GM19023 (cell line): ENCODE measurements at regions not wholly inside any gene's neighbourhood (a gene's known extent, or its start where the extent isn't known, plus 50 kb on each side); places are given as distances from the start of the nearest gene placed in this dataset.
"Not testable (repeated sequence)": the region's sequence is repeated elsewhere in the genome, so short reads cannot be mapped to it uniquely, and the experiment has no call there.

Experiments
- ATAC-seq: cut with Tn5 transposase; IDR thresholded peaks from one replicate; pipeline ENCODE4 v1.9.1; 2021; ENCODE audit warnings: mild to moderate bottlenecking, moderate library complexity; ENCODE audit not compliant: unreplicated experiment

GRCh38 chr7:142575351-142575750, 173.9 kb upstream of the PRSS1 start:
- not testable (repeated sequence) for ATAC-seq

GRCh38 chr7:142571581-142571980, 177.7 kb upstream of the PRSS1 start:
- ATAC-seq: no peak

DNA sequence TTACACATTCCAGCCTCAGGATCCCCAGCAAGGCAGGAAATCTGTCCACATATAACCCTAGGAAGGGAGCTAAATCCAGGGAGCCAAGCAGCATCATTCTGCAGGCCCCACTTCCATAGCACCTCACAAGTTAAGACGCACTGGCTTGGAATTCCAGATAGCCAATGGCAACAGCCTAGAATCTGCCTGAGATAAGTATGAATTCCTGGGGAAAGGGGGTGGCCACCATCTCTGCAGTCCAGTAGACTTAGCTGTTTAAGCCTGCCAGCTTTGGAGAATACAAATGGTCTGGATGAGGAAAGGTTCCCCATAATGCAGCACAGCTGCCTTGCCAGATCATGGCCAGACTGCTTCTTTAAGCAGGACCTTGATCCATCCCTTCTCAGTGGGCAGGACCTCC, 179.4 kb upstream of the PRSS1 start:
- no peak for ATAC-seq

GRCh38 chr7:142568435-142569097, 180.7 kb upstream of the PRSS1 start:
- ATAC-seq: no peak

DNA sequence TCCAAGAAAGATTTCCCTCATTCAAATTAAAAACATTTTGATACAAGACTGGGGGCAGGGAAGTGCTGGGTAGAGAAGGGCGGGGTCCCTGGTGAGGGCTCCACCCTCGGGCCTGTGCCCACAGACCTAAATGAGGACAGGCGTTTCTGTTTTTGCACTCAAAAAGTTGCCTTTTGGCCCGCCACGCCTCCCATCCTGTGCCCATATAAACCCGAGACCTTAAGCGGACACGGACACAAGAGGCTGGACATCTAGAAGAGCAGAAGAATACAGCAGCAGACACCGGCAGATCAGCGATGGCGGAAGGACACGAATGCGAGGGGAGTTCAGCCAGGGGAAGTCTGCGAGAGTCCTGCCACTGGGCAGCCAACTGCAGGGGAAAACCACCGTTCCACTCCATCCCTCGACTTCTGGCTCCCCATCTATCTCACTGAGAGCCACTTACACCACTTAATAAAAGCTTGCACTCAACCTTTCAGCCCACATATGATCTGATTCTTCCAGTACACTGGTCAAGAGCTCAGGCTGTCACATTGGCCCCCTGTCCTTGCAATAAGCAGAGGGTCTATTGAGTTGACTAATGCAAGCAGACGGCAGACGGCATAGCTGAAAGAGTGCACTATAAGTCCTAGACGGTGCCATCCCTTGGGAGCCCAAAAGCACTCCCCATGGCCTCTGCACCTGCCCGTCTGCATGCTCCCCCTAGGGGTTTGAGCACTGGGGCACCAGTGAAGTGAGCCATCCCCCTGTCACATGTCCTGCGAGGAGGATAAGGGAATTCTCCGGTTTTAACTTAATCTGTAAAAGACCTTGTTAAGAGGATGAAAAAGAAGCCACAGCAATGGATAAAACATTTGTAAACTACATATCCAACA, 181.8 kb upstream of the PRSS1 start:
- no peak for ATAC-seq

GRCh38 chr7:142566271-142566670, 183.0 kb upstream of the PRSS1 start:
- no peak for ATAC-seq

DNA sequence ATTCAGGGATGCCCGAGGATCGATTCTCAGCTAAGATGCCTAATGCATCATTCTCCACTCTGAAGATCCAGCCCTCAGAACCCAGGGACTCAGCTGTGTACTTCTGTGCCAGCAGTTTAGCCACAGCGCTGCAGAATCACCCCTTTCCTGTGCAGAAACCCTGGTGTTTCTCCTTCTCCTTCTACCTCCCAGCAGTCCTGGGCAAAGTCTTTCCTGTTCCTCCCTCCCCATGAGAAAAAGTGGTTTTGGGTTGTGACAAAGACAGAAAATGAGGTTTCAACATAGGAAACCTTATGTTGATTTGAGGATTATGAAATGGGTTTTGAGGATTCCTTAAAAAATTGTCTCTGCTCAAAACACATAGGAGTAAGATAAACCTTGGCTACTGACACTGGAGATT, 185.1 kb upstream of the PRSS1 start:
- not testable (repeated sequence) for ATAC-seq

GRCh38 chr7:142563470-142563869, 185.8 kb upstream of the PRSS1 start:
- no peak for ATAC-seq

- ATAC-seq: no peak
These were observed 186.6 kb upstream of the PRSS1 start for GRCh38 chr7:142562688-142563087.

DNA sequence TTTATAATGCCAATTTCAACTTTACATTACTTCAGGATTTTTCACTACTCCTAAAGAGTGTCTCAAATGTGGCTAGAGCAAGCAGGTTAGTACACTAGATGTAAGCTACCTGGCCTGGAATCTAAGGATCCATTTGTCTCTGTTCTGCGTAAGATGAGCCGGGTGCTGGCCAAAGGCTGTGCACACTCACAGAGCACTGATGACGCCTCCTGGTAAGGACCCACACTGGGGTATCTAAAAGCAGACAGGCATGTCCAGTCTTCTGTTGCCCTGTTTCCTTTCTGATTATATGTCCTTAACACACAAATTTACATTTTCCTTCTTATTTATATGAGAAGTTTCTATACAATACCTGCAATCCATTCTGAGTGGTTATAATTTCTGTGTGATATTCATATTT, 187.9 kb upstream of the PRSS1 start:
- not testable (repeated sequence) for ATAC-seq

- ATAC-seq: not testable (repeated sequence)
These were observed 188.5 kb upstream of the PRSS1 start for GRCh38 chr7:142560770-142561169.

- no peak for ATAC-seq
These were observed 189.1 kb upstream of the PRSS1 start for GRCh38 chr7:142560166-142560565.

DNA sequence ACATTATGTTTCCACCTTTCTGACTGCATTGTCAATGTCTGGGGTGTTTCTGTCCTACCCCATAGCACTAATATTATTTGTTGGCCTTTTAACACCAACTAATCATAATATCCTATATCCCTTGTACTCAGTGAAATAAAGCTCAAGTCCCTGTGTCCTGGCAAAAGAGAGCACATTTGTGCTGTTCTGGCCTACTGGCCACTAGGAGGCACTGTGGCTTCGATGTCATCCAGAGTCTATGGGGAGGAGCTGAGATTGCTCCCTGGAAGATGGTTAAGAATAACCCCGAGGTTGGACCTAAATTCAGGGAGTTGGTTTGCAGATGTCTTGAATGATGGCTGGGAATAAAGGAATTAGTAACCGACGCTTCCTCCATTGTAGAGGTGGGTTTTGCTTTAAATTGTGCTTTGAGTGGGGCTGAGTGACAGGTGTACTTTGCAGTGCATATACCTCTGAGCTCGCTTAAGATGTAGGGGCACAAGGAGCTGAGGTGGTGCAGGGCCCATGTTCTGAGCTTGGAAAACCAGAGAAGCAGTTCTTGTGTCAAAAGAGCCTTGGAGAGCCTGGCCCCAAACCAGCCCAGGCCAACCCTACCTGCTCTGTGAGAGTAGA, 191.2 kb upstream of the PRSS1 start:
- peak; percentile 84 for ATAC-seq

DNA sequence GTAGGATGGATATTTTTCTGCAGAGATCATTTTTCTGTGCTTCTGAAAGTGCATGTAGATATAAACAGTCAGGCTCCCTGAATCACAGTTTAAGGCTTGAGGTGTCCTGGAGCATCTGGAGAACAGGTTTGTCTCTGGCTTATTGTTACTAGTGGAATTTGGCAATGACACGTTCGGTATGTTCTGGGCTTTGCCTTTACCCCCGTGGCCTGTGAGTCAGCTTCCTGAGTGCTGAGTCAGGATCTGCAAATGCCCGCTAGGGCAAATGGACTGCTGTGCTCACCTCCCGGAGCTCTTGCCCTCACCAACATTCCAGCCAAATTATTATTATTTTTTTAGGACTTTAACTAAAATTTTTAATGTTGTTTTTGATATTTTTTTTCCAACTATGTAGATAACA, 192.5 kb upstream of the PRSS1 start:
- no peak for ATAC-seq

DNA sequence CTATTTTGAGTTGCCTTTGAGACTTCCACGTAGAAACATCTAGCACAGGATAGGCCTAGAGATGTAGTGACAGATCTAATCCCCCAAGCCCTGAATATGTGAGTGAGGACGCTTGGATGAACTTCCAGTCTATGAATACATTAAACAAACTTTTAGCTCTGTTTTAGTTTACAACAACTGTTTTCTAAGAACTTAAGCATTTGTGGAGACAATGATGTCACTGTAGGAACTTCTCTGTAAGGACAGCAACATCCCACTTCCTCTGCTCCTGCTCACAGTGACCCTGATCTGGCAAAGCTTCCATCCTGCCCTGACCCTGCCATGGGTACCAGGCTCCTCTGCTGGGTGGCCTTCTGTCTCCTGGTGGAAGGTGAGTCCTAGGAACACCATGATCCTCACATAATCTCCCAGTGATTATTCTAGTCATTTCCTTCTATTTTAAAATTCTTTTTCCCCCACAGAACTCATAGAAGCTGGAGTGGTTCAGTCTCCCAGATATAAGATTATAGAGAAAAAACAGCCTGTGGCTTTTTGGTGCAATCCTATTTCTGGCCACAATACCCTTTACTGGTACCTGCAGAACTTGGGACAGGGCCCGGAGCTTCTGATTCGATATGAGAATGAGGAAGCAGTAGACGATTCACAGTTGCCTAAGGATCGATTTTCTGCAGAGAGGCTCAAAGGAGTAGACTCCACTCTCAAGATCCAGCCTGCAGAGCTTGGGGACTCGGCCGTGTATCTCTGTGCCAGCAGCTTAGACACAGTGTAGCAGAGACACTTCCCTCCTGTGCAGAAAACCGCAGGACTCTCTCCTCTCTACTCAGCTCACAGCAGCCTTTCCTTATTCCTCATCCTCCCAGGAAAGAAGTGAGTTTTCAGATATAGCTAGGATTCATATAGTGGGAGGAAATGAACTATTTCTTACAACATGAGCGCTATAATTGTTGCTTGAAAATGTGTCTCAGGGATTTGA, 194.4 kb upstream of the PRSS1 start:
- ATAC-seq: no peak

DNA sequence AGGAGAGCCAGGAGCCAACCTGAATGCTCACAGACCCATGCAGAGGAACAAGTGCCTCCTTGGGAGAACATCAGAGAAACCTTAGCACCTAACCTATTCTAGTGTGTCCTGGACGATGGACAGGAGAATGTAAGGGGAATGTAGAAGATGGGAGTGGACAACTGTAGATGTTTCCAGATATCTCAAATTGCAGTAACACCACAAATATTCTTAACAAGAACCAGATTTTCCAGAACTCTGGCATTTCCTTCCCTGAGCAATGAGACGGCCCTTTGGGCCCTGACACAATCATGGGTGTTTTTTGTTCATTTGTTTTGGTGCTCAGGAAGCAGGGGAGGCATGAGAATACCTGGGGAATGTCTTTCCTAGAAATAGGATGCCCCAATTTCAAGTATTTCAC, 196.1 kb upstream of the PRSS1 start:
- ATAC-seq: no peak

- ATAC-seq: no peak
These were observed 200.3 kb upstream of the PRSS1 start for GRCh38 chr7:142548978-142549377.

- no peak for ATAC-seq
These were observed 202.8 kb upstream of the PRSS1 start for GRCh38 chr7:142546452-142546851.

GRCh38 chr7:142542942-142543341, 206.3 kb upstream of the PRSS1 start:
- ATAC-seq: no peak

- ATAC-seq: no peak
These were observed 207.2 kb upstream of the PRSS1 start for GRCh38 chr7:142542105-142542504.

- no peak for ATAC-seq
These were observed 208.9 kb upstream of the PRSS1 start for GRCh38 chr7:142540371-142540770.
